IPS-NIHi7 (cell line): ENCODE measurements at regions not wholly inside any gene's neighbourhood (a gene's known extent, or its start where the extent isn't known, plus 50 kb on each side); places are given as distances from the start of the nearest gene placed in this dataset.

Experiments used
- DNase-seq: peaks from one replicate; pipeline ENCODE4 v3.0.0; 2012; ENCODE audit warnings: mixed read lengths; ENCODE audit errors: extremely low spot score

DNA sequence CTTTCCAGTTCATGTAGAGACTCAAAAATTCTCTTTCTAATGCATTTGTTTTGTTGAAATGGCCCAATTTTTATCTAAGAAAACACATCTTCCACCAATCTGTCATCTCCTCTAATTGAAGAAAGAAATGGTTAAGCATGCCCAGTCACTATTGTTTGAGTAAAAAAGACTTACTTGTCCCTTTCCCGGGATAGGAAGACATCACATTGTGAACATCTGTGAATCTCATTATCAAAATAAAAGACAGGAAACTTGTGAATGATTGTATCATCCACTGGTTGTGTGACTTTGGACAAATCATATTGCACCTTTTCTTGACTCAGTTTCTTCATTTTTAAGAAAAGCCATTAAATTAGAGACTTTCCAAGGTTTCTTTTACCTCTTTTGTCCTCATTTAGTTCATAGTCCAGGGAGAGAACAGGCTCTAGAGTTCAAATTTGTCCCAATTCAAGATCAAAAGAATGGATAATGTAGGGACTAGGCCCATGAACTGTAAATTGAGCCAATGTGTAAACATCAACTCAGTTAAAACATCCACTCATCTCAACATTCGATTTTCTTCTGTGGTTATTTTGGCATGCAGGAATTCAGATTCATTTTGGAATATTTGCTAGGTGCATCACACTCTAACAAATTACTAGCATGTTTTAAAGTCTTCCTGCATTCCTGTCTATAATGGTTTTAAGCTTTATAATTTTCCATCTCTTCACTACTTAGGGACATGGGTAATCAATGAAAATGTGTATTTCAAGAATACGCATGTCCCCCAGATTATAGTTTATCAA is 838.0 kb upstream of the WWC1 start:
- no peak for DNase-seq

- no peak for DNase-seq
These were observed 833.0 kb upstream of the WWC1 start for GRCh38 chr5:167458412-167458811.

DNA sequence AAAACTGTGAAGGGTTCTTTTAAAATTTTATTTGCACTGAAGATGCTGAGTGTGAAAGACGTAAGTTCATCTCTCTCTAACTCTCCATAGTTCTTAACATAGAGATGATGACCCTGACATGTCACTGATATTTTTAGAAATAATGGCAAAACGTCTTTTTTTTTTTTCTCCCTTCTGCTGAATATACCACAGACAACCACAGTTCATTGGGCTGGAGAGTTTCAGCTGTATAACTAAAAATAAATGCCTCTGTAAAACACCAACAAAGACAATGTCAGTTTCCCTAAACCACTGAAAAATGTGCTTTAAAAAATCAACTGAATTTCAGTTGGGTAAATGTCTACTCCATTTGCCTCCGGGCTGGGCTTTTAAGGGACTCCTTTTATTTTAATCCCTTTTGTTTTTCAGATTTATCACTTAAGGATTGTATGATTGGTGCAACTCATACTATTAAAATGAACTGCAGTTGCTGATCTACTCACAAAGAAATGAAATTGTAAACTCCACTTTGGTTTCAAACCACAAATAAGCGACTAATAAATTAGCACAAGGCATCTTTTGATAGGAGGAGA is 830.9 kb upstream of the WWC1 start:
- DNase-seq = no peak

- DNase-seq = no peak
These were observed 827.5 kb upstream of the WWC1 start for GRCh38 chr5:167463939-167464338.

DNA sequence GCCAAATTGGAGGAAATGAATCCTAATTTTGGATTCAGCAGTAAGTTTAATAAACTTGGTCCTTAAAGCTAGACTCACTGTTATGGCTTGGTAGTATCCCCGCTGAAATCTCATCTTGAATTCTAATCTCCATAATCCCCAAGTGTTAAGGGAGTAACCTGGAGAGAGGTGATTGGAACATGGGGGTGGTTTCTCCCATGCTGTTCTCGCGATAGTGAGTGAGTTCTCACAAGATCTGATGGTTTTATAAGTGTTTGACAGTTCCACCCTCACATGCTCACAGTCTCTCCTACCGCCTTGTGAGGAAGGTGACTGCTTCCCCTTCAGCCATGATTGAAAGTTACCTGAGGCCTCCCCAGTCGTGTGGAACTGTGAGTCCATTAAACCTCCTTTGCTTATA is 824.5 kb upstream of the WWC1 start:
- DNase-seq = no peak

- DNase-seq = no peak
These were observed 818.8 kb upstream of the WWC1 start for GRCh38 chr5:167472566-167473108.

DNA sequence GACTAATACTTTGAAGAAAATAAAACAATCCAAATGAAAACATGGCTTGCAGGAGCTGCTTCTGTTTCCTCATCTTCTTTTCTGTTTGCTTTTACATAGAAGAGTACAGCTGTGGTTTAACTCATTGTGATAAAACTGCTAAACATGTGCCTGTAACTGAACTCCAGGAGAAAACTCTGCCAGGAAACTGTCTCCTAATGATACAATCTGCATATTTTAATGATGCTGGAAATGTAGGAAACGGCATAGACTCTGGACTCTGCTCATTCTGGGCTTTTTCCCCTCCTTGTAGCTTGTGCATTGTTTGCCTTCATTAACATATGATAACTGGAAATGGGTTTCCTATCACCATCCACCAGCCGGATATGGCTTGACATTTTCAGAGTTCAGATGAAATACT is 813.3 kb upstream of the WWC1 start:
- DNase-seq = no peak

- no peak for DNase-seq
These were observed 811.7 kb upstream of the WWC1 start for GRCh38 chr5:167479779-167480178.

- DNase-seq = no peak
These were observed 810.1 kb upstream of the WWC1 start for GRCh38 chr5:167481345-167481744.

- no peak for DNase-seq
These were observed 808.9 kb upstream of the WWC1 start for GRCh38 chr5:167482555-167482954.

- no peak for DNase-seq
These were observed 806.2 kb upstream of the WWC1 start for GRCh38 chr5:167485061-167485774.

DNA sequence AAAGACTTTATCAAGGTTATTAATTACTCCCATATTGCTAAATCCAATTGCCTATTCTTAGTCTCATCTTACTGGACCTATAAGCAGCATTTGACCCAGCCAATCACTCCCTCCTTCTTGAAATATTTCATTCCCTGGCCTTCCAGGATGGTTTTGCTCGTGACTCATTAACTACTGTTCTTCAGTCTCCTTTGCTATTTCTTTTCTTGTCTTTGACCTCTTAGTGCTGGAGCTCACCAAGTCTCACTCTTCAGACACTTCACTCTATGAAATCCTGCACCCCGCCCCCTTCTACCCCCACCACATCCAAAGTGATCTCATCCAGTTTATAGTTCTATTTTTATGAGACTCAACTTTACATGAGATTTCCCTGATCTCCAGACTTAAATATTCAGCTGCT is 803.1 kb upstream of the WWC1 start:
- no peak for DNase-seq

DNA sequence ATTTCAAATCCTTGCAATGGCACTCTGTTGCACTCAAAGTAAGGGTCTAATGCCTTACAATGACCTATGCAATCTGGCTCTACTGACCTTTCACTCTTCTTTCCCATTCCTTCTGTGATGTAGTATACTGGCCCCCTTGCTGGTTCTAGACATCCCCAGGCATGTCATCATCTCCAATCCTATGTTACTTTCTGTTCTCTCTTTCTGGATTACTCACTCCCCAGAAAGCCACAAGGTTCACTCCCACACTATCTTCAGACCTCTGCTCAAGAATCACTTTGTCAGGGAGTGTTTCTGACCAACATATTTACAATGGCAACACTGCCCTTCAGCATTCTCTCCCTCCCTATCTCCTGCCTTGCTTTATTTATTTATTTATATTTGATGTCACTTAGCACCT is 802.2 kb upstream of the WWC1 start:
- DNase-seq = no peak

DNA sequence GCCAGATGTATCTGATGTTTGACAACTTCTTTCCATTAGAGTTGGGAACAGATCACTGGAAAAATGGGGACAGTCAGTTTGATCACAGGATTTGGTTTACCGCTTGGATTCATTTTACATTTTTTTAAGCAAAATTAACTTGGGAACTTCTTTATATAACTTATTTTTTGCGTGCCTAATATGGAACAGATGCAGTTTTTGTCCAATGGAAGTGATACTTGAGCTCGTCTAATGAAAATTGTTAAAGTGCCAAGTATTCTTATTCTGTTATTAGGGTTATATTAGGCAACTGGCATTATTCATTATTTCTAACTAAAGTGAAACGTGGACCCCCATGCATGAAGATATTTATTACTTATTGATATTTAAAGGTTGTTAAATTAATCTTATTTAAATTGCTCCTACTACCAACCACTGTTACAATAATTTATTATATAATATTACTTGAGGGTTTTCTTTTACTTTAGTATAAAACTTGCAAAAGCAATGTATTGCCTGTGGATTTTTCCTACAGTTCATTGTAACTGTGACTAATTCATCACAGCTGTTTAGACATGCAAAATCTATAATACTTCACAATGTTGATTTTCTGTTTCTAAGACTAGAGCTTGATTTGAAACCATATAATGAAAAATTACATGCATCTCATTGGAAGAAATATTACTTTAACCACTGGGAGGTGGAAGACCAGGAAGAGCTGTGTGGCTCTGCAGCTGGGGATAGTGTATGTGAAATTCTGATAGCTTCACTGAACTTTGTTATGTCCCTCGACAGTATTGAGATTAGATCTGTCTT is 787.3 kb upstream of the WWC1 start:
- no peak for DNase-seq

DNA sequence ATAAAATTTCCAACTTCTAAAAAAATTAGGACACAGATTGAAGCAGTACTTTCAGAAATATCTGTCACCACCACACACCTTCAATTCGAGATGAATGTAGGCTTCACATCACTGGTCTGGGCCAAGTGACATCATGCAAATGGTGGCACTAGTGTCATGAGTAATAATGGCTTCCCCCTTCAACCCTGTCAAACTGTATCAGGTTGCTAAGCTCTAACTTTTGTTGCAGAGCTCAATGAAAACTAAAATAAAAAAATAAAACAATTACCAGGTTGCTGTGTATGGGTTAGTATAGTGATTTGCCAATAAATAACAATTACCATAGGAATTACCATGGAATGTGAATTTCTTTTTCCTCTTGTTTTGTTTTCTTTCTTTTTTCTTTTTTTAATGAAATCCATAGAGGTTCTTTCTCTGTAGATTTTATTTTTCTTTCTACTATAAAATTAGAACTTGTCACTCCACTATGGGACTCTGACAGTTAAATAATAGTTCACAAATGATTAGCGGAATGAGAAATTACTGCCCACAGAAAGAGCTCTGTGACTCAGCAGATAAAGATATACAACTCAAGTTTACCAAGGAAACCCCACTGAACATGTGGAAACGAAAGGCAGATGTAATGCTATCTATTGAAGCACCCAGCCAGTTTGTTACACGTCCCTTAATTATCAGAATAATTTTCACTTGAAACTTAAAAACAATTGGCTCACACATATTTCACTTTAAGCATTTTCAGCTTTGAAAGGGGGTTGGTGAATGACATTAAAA is 783.8 kb upstream of the WWC1 start:
- DNase-seq = no peak

- DNase-seq = no peak
These were observed 782.4 kb upstream of the WWC1 start for GRCh38 chr5:167509076-167509475.

DNA sequence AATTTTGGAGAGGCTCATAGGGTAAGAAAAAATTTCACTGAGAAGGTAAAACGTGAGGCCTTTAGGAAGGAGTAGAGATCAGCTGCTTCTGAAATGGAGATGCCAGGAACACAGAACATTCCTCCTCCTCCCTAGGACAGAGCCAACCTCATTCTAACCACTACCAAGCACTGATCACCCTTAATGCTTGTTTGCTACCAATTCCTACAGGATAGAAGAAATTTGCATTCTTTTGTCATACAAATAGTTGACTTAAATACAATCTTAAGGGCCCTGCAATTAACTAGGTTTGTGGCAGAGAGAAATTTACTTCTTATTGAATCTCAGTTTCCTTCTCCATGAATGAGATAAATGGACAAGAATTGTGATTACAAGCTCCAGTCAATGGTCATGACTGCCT is 780.2 kb upstream of the WWC1 start:
- peak; percentile 40 for DNase-seq

DNA sequence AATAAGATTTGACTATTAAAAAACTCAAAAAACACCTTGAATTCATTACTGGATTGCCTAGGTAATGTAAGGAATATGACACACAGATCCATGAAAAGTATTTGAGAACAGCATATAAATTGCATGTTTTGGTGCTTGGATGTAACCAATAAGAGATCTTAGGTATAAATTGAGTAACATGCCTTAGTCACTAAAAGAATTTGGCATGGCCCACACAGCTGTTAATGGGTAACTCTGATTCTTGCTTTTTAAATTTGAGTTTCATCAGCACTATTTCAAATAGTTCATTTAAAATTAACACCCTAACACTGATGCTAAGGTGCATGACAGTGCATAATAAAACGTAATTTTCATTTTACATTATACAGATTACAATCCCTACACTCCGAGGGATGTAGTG is 779.3 kb upstream of the WWC1 start:
- no peak for DNase-seq

DNA sequence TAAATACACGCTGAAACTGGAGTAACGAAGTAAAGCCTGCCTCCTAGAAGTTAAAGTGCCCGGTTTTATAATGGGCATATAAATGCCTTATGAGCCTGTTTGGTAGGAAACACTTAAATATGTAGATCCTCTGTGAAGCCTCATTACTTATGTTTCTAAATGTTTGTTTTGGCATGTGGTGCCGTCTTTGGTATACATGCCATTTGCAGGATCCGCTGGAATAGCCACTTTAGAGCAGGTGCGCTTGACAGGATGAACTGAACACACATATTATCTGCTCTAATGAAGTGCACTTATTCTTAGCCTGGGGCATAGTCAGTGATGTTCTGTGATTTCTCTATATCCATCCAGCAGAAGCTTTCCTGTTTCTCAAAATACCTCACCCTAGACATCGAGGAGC is 778.1 kb upstream of the WWC1 start:
- no peak for DNase-seq

GRCh38 chr5:167514461-167514860 is 777.0 kb upstream of the WWC1 start:
- no peak for DNase-seq

DNA sequence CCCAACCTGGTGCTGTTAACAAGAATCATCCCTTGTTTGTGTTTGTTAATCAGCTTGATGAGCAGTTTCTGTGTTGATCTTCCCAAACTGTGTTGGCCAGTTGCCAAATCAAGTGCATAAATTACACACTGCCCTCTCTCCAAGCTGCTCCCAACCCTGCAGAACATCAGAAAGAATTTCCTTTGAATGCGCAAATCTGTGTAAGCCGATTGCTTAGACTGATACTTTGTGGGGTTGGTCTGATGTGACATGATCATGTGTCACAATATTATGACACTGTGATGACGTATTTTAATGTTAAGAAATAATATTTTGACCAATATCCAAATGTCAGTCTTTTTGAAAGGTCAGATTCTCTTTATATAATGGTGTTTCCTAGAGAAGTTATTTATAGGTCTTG is 766.4 kb upstream of the WWC1 start:
- no peak for DNase-seq
